ENCODE measurements at regions not wholly inside any gene's neighbourhood (a gene's known extent, or its start where the extent isn't known, plus 50 kb on each side); places are given as distances from the start of the nearest gene placed in this dataset.

DNA sequence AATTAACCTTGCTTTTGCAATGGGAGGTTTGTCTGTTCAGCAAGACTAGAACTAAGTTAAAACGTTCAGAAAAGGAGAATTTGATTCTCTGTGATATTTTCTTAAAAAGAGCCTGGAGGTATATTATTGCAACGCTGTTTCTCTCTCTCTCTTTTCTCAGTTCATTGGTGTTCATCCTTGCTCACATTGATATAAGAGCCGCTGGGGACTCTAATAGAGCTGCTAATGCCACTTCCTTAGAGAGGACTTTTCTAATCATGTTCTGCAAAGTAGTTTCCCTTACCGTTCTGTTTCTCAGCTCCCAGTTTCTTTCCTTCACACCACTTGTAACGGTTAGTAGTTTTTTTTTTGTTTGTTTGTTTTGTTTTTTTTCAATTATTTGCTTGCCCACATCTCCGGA lies 203.8 kb downstream of the RWDD3 start:
- no peak for DNase-seq

DNA sequence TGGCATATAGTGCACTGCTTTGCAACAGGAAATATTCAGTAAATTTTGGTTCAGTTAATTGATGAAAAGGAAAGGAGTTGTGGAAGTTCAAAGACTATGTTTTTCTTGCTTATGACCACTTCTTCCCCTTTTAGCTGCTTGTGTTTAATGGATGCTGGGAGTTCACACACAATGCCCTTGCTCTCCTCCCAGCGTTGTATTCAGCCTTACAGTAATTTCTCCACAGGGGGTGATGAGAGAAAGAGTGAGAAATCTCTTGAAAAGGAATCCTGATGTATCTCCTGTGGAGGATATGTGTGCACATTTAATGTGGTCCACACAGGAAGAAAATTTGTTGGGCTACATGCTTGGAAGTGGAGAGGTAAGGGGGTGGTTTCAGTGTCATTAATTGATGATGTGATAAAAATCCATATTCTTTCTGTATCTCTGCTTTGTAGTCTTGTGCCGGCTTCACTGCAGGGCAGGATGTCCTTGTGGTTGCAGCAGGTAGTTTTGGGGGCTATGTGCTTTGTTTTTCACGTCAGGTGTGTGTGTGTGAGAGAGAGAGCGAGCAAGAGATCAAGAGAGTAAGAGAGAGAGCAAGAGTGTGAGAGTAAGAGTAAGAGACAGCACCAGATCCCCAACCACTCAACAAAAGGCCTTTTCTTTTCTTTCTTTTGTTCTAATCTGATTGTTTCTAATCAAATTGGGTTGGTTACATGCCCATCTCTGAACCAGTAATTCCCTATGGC lies 204.4 kb downstream of the RWDD3 start:
- no peak for DNase-seq

DNA sequence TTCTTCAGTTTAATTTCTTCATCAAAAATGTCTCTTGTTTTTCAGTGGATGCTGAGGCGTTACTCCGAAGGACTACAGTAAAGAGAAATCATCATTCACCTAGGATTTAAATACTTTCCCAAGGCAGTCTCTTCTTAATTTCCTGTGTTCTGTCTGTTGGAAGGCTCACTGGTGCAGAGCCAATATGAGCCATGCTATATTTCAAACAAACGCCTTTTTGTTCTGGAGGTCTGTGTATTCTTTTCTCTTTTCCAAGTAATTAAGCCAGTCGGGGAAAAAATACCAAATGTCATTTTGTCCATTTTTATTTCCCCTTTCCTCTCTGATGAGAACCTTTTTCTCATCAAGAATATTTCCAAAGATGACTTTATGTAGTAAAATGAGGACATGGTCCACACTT lies 206.5 kb downstream of the RWDD3 start:
- DNase-seq: no peak

DNA sequence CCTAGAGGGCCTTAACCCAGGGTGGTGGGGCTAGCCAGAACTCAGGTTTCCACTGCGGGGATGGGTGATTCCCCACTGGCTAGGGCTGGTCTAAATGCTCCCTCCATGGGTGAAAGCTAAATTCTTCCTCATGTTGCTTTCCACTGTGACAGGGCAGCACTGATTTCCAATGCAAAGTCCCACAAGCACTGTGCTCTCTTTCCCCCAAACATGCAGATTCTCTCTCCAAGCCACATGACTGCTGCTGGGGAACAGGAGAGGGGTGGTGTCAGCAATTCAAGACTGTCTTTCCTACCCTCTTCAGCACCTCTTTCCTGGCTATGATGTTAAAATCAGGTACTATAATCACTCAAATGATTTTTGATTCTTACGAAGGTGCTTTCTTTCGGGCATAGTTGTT lies 215.5 kb downstream of the RWDD3 start:
- no peak for DNase-seq

DNA sequence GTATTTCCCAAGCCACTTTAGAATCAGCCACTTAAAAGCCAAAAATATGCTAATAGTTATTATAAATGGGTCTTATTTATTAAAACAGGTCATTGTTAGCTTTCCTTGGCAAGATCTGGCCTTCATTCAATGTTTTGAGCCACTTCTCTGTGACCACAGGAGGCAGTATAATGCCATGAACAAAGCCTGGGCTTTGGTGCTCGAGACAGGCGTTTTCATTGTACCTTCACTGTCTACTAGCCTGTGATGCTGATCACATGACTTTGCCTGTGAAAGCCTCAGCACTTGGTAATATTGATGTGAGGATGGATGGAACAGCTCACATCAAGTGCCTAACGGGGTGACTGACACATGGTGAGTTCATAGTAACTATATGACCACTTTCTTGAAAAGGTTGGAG lies 217.0 kb downstream of the RWDD3 start:
- DNase-seq: no peak

DNA sequence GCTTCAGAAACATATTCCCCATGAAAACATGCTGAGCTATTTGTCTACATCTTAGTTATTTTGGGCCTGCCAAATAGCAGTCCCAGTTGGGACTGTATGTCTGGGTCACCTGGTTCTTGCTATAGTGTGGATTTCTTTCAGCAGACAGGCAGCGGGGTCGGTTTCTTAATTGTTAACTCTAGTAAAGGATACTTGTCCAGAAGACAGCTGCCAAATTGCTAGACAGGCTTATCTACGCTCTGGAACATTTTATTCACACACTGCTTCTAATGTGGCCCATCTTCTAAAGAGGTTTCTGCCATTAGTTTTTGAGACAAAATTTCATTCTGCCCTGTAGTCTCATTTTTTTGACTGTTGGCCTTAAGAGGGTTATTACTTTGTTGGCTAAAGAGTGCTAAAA lies 217.9 kb downstream of the RWDD3 start:
- no peak for DNase-seq

DNA sequence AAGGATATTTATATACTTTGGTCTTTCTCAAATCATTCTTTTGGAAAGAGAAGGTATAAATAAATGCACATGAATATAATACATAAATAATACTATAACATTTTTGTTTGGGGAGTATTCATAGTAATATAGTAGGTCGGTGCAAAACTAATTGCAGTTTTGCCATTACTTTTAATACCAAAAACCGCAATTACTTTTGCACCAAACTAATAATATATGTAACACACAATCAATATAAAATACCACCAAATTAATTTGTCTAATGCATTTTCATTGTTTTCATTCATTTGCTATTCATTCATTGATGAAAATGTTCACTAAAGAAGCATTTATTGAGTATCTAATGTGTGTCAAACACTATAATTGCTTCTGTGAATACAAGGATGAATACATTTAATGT lies 219.0 kb downstream of the RWDD3 start:
- no peak for DNase-seq

DNA sequence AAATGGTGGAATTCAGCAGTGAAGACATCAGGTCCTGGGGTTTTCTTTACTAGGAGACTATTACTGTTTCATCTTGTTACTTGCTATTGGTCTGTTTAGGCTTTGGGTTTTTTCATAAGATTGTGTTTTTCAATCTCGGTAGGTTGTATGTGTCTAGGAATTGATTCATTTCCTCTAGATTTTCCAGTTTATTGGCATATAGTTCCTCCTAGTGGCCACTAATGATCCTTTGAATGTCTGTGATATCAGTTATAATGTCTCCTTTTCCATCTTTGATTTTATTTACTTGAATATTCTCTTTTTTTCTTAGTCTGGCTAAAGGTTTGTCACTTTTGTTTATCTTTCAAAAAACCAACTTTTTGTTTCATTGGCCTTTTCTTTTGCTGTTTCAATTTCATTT lies 233.0 kb downstream of the RWDD3 start:
- no peak for DNase-seq

DNA sequence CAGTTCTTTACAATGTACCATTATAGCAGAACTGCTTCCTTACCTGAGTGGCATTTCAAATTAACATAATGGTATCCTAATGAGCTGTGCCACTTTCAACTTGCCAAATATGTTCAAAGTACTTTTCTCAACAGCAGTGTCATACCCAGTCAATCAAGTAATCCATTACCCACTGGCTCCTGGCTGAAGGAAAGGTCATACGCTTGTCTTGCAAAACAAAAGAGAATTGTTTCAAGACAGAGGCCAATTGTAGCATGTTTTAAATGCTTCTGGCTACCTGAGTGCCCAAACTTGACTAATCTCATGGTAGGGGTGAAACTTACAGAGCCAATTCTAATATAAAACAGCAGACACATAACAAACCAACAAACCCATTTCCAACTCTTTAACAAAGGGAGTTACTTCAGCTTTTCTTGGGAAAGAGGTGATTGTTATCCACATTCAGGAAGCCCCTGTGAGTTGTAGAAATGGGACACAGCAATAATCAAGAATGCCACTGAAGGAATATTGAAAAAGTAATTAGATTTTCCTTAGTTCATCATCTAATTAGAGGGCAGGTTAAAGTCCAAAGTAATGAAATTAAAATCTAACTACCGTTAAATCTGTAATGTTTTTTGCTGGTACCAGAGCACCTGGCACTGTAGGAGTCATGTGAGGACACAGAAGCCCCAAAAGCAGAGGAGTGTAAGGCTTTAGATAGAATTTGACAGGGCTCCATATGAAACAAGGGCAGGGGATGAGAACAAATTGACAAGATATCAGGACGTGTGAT lies 241.9 kb downstream of the RWDD3 start:
- DNase-seq: no peak

DNA sequence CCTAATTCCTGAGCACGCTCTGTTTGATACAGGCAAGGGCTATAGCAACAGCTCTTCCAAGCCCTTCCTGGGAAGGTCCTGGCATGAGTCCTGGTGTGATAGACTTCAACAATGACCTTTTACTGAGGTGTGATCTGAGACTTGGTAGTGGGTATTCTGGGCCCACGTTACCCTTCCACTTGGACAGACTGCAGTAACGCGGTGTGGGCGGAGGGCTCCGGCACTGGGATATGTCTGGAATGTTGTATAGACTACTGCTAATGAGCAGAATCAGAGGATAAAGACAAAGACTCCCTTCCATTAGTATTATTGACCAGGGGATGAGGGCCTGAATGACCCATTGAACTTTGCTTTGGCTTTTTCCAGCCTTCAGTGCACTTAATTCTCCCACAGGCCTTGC lies 262.3 kb downstream of the RWDD3 start:
- no peak for DNase-seq

DNA sequence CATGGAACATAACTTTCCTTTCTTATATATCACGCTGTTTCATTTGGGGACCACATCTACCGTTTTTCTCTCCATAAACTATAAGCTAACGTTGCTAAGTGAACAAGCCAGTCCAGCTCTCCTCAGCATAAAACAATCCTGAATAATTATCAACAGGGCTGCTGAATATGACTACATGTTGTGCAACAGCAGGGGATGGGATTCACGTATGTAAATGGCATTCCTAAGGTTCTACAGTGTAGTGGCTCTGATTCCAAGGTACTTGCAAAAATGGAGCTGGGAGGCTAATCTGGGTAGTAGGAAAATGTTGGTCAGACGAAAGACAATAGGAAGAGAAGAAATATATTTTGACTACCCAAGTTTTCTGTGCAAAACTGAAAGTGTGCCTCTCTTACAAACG lies 262.8 kb downstream of the RWDD3 start:
- DNase-seq: no peak

DNA sequence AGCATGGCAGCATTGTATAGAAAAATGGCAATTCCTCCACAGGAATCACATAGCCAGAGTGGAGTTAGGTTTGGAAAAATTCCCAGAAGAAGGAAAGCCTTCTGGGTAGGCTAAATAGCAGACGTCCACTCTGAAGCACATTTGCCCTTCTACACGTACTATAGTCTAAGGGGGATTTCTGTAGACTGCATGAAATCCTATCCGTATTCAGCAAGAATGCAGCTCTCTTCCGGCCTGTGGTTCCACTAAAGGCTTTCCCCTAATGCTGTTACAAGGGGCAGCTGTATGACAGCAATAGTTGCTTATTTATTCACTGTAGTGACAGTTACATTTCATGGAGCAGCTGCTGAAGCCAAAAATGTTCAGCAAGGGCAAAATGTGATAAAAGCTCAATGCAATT lies 263.6 kb downstream of the RWDD3 start:
- no peak for DNase-seq

DNA sequence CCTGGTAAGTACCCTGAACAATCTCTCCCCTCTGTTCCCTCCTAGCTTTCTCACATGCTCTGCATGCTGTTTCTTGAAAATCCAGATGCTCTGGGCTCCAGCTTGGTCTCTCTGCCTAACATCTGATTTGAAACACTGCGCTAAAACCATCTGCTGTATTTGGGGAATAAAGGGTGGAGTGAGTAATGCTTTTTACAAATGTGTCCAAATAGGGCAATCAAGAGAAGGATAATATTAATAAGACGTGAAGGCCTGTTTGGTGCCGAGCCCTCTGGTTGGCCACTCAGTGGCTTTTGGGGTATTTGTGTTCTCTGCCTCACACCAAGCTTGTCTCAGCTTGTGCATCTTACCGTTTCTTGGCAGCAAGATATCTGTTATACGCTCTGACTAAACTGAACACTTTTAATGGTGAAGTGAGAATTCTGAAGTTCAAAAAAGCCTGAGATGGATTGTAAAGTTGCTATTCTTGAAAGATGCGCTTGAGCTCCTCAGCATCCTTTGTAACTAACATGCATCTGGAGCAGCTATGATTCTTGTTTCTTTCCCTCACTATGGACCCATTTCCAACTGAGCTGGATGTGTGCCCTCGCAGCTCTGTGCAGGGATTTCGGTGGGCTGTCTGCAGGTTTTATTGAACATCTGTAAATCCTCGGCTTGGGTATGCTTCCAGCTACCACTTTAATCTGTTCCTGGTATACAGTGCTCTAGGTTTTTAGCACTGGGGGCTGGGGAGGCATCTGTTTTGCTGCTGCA lies 269.4 kb downstream of the RWDD3 start:
- no peak for DNase-seq

DNA sequence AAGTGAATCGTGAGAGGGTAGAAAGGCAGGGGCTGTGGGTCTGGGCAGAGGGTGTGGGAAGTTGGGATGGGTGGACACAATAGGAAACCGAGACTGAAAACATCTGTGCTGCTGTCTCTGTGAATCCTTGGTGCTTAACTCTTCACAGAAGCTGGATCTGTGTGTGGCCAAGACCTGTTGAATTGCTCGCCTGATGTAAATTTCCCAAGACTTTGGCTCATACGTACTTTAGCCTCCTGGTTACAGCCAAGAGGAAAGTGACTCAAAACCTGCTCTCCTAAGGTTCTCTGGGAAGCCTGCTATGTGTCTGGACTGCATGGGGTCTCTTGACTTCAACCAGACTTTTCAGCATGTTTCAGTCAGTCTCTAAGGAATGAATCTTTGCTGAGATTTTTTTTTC lies 270.3 kb downstream of the RWDD3 start:
- DNase-seq: no peak

DNA sequence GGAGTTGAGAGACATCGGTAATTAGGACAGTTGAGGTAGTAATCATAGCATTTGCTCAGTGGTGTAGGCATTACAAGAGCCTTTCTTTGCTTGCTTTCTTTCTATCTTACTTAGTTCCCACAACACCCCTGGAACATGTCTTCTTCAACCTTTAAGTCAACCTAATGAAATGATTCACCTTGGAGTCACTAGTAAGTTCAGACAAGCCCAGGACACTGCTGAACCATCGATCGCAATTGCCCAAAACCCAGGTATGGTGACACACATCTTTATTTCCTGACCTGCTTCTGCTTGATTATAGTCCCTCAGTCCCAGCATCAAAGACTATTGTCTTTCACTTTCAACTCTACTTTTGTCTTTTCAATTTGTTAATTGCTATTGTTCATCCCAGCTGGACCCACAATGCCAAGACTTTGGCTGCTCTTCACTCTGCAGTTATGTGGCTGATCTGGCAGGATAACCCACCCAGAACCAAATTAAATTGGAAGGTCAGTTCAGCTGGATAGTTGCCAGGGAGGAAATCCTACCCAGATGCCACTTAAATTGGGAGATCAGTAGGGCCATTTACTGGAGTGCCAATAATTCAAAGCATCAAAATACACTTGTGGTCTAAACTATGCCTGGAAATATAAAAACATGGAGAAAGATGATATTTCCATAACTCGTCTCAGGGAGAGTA lies 272.9 kb downstream of the RWDD3 start:
- DNase-seq: no peak

DNA sequence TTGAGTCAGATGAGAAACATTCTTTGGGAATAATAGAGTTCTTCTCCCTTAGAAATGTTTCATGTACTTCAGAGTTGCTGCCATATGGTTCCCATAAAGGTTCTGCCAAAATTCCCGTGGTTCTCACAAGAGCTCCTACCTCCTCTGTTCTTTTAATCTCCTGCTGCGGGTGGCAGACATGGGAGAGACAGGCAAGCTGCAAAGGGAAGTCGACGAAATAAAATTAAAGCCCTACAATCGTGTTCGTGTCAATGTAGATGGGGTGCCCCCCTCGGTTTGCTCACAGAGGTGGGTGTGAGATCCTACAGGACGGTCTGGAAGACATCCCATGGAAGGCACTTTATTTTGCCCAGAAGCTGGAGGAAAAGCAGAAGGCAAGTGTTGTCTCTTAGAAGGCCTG lies 276.0 kb downstream of the RWDD3 start:
- DNase-seq: no peak

DNA sequence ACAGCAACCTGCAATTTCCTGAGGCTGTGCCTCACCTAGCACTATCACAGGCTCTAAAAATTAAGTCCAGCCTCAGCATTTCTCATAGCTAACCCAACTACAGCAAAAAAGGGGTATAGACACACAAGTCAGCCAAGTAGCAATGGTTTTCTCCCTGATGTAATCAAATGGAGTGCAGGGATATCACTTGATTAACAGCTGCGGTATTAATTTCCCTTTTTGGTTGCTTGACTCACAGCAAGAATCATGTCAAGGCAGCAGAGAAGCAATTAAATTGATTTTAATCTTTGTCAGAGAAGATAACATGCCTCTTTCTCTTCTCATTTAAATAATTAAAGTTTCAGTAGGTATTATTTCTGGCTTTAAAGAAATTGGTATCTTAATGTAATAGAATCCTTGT lies 278.9 kb downstream of the RWDD3 start:
- DNase-seq: no peak

DNA sequence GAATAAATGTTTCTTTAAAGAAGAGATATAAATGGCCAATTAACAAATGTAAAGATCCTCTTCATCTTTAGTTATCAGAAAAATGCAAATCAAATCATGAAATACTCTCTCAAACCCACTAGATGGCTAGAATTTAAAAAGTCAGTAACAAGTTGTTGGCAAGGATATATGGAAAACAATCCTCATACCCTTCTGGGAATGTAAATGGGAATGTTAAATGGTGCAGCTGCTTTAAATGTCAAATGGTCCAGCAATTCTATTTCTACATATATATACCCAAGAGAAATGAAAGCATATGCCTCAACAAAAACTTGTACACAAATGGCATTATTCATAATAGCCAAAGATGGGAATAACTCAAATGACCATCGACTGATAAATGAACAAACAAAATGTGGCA lies 283.5 kb downstream of the RWDD3 start:
- no peak for DNase-seq

DNA sequence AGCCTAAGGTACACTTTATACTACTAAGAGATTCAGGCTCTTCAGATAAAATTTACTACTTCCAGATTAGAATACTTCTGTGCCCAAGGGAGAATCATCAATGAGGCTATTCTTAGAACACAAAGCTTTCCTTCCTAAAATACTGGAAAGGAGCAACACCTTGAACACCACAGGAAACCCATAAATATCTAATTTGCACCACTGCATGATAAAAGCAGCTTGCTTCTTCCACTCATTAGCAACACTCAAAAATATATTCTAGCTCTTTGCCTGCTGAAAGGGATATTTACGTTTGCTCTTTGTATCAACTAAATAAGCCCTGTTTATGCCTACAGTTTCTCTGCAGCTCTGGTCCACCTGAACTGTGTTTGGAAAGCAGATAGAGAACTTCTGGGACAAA lies 284.3 kb downstream of the RWDD3 start:
- no peak for DNase-seq

DNA sequence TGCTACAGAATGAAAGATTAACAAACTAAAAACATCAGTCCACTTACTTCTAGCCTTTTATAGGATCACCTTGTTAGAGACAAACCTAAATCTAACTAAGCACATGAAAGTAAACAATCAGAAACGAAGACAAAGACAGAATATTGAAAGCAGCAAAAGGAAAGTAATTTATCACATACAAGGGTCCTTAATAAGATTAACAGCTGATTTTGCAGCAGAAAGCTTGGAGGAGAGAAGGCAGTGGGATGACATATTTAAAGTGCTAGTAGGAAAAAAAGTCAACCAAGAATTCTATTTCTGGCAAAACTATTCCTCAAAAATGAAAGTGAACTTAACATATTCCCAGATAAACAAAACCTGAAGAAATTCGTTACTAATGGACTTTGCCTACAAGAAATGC lies 286.4 kb downstream of the RWDD3 start:
- DNase-seq: no peak

DNA sequence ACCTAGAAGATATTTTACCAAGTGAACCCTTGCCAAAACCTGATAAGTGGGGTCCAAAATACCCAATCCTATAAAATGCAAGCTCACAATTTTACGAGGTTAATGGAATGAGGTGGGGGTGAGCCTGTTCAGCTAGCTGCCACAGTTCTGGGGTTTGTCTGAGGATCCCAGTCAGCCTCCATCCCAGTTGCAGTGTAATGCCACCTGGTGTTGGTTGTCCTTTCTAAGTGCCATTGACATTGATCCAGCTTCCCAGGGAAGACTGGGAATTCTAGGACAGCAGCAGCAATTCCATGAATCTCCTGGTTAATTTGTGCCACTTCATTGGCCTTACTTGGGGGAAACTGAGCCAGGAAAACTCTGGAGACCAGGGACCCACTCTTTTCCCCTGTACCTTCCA lies 298.3 kb downstream of the RWDD3 start:
- no peak for DNase-seq

DNA sequence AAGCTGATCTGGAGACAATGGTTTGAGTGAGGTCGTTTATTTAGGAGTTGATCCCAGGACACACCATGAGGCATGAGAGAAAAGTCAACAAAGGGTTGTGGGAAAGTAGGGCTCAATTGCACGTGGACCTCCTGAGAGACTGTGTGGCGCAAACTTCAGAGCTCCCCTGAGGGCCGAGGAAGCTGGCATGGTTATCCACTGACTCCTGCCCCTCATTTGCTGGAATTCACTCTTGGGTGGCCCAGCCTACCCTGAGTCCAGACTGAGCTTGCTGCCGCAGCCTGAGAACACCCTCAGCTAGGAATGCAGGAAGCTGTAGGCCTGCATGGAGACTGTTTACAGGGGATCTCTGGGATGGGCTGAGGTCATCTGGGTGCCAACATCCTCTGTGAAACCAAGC lies 301.0 kb downstream of the RWDD3 start:
- no peak for DNase-seq

DNA sequence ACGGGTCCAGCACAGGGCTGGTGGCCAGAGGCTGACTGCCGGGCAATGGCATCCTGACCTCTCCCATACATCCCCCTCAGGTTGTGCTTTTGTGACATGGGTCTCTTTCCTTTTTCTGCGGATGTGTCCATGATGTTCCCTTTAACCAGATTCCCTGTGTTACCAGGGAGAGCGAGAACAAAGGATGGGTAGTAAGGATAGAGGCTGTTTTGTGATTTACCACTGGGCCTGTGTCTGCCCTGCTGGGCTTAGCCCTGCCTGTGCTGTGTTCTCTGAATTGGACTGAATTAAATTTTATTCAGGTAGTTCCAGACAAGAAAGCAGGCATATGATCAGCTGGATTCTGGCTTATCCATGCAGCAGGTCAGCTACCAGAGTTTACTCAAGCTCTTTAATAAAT lies 301.6 kb downstream of the RWDD3 start:
- no peak for DNase-seq

DNA sequence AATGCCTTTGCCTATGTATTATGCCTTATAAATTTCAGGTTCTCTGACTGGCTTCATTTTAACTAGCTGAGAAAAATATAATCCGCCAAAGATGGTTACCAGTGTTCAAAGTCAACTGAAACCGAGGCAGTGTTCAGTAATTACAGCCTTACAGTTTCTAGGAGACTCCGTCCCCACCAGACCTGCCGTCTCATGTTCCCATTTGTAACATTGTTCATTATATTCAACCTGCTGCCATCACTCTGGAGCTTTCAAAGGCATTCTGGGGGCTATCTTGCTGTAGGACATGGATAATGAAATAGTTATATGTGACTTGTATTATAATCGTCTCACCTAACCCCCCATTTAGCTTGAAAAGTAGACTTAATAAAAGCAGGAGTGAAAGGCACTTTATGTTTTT lies 302.5 kb downstream of the RWDD3 start:
- no peak for DNase-seq
